ENCODE measurements at regions not wholly inside any gene's neighbourhood (a gene's known extent, or its start where the extent isn't known, plus 50 kb on each side); places are given as distances from the start of the nearest gene placed in this dataset.

DNA sequence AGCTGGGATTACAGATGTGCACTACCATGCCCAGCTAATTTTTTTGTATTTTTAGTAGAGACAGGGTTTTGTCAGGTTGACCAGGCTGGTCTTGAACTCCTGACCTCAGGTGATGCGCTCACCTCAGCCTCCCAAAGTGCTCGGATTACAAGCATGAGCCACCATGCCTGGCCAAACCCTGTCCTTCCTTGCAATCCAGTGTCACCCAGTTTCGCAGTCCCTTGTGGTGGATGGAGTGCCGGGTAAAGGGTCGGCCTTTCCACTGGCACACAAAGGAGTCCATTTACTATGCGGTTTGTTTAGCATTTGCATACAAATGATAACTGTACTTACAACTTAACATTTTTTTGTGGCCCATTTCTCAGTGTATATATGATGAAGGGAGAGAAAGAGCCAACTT is 99.3 kb upstream of the TIAM2 start:
- H3K36me3 ChIP-seq (ENCODE audit: control insufficient read depth in 2 of 2, insufficient read depth in 2 of 2, low read length in 1 of 2): peaks cover 3 to 5% of the 10 kb centered on the region in 2 donors
- H3K27ac ChIP-seq (ENCODE audit: low read depth in 1 of 2, low read length in 1 of 2): no peak overlapping the region
- 90% methylated on average over 6 of the region's 6 CpGs for WGBS
- no peaks in the 10 kb centered on the region for H3K9me3 ChIP-seq (ENCODE audit: control insufficient read depth in 2 of 2, insufficient read depth in 1 of 2, low read length in 1 of 2)
- H3K4me3 ChIP-seq (ENCODE audit: low read length in 2 of 2): no peak overlapping the region
- no peaks in the 10 kb centered on the region for H3K27me3 ChIP-seq (ENCODE audit: control insufficient read depth in 2 of 2, insufficient read depth in 1 of 2, low read length in 1 of 2)
- DNase-seq (ENCODE audit: low read depth in 6 of 9, low spot score in 9 of 9): no peak
- no peaks in the 10 kb centered on the region for H3K4me1 ChIP-seq (ENCODE audit: control insufficient read depth in 2 of 2, insufficient read depth in 2 of 2, low read length in 2 of 2)

DNA sequence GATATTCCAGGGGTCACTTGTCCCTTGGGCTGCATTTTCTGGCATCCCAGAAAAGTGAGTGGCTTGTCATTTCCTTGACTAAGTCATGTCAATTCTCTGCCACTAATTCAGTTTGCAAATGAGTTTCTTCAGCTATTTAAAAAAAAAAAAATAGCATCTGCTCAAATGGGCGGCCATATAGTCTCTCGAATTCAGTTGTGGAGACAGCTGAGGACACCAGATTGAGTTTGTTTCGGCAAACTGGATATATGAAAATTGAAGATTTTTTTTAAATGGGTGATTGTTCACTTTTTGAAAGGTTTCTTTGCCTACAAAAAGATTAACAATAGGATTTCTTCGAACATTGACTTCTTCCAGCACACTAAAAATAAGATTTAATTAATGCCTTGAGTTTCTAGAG is 96.3 kb upstream of the TIAM2 start:
- Histone ChIP-seq H3K36me3 (ENCODE audit: control insufficient read depth in 2 of 2, insufficient read depth in 2 of 2, low read length in 1 of 2) (peaks cover 3 to 5% of the 10 kb centered on the region in 2 donors), H3K4me3 (ENCODE audit: low read length in 2 of 2) (no peak overlapping the region), H3K27me3 (ENCODE audit: control insufficient read depth in 2 of 2, insufficient read depth in 1 of 2, low read length in 1 of 2) (no peaks in the 10 kb centered on the region), H3K27ac (ENCODE audit: low read depth in 1 of 2, low read length in 1 of 2) (no peak overlapping the region), H3K9me3 (ENCODE audit: control insufficient read depth in 2 of 2, insufficient read depth in 1 of 2, low read length in 1 of 2) (no peaks in the 10 kb centered on the region), H3K4me1 (ENCODE audit: control insufficient read depth in 2 of 2, insufficient read depth in 2 of 2, low read length in 2 of 2) (no peaks in the 10 kb centered on the region)
- no peak for DNase-seq (ENCODE audit: low read depth in 6 of 9, low spot score in 9 of 9)
- WGBS: 97% methylated on average over 4 of the region's 4 CpGs

DNA sequence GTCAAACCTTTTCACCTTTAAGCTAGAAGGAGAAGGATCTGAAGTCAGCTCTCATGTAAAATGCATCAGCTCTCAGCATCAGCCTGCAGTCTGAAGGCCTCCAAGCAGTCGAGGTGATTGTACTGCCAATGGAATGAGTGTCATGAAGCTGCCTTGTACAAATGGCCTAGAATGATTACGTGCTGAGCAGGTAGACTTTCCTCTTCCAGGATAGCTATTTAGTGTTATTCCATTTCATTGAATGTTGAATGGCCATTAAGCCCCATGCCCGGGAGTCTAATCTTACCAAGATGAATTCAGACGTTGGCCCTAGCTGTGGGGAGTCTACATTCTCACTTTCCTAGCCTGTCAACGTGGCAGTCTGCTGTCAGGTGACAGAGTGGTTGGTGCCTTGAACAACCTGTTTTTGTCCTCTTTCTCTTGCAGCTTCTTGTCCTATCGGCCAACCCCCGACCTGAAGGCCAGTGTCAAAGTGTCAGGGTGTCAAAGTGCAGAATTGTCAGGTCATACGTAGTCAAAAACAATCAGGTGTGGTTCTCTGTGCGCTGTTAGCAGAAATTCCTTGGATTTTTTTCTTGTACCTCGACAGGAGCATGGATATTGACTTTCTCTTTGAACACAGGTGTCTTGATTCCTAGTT is 95.2 kb upstream of the TIAM2 start:
- 97% methylated on average over 10 of the region's 10 CpGs for WGBS
- DNase-seq (ENCODE audit: low read depth in 6 of 9, low spot score in 9 of 9): no peak
- no peak overlapping the region for H3K27ac ChIP-seq (ENCODE audit: low read depth in 1 of 2, low read length in 1 of 2)
- H3K36me3 ChIP-seq (ENCODE audit: control insufficient read depth in 2 of 2, insufficient read depth in 2 of 2, low read length in 1 of 2): peaks cover 3 to 5% of the 10 kb centered on the region in 2 donors
- H3K4me3 ChIP-seq (ENCODE audit: low read length in 2 of 2): no peak overlapping the region
- no peaks in the 10 kb centered on the region for H3K9me3 ChIP-seq (ENCODE audit: control insufficient read depth in 2 of 2, insufficient read depth in 1 of 2, low read length in 1 of 2)
- no peaks in the 10 kb centered on the region for H3K4me1 ChIP-seq (ENCODE audit: control insufficient read depth in 2 of 2, insufficient read depth in 2 of 2, low read length in 2 of 2)
- no peaks in the 10 kb centered on the region for H3K27me3 ChIP-seq (ENCODE audit: control insufficient read depth in 2 of 2, insufficient read depth in 1 of 2, low read length in 1 of 2)

DNA sequence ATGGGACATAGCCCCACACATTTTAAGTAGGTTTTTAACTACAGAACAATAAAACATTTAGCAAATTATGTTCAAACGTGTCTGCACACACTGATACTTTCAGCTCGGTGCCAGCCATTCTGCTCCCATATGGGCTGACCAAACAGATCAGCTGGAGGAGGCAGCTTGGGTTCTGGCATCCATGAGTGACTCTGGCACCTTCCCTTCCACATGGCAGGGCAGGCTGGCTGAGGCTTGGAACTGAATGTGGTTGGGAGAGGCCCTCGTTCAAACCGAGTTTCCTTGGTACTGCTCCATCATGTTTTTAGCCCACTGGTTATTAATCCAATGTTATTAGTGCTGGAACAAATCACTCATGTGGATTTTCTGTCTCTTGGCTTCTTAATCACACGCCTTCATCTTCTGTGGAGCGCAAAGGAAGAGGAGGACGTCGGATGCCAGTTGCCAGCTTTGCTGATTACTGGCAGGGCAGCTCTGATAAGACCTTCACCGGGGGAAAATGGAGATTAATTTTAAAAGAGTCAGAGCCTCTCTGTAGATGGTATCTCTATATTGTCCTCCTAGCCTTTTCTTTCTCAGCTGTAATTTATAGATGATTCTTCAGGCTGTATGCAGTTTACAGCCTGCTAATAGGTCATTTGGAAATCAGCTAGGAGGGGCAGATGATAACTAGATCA is 93.1 kb upstream of the TIAM2 start:
- no peak overlapping the region for H3K27ac ChIP-seq (ENCODE audit: low read depth in 1 of 2, low read length in 1 of 2)
- H3K36me3 ChIP-seq (ENCODE audit: control insufficient read depth in 2 of 2, insufficient read depth in 2 of 2, low read length in 1 of 2): peaks cover 0 to 2% of the 10 kb centered on the region in 2 donors
- no peaks in the 10 kb centered on the region for H3K9me3 ChIP-seq (ENCODE audit: control insufficient read depth in 2 of 2, insufficient read depth in 1 of 2, low read length in 1 of 2)
- no peak overlapping the region for H3K4me3 ChIP-seq (ENCODE audit: low read length in 2 of 2)
- DNase-seq (ENCODE audit: low read depth in 6 of 9, low spot score in 9 of 9): no peak
- no peaks in the 10 kb centered on the region for H3K27me3 ChIP-seq (ENCODE audit: control insufficient read depth in 2 of 2, insufficient read depth in 1 of 2, low read length in 1 of 2)
- H3K4me1 ChIP-seq (ENCODE audit: control insufficient read depth in 2 of 2, insufficient read depth in 2 of 2, low read length in 2 of 2): no peaks in the 10 kb centered on the region
- 97% methylated on average over 9 of the region's 9 CpGs for WGBS

DNA sequence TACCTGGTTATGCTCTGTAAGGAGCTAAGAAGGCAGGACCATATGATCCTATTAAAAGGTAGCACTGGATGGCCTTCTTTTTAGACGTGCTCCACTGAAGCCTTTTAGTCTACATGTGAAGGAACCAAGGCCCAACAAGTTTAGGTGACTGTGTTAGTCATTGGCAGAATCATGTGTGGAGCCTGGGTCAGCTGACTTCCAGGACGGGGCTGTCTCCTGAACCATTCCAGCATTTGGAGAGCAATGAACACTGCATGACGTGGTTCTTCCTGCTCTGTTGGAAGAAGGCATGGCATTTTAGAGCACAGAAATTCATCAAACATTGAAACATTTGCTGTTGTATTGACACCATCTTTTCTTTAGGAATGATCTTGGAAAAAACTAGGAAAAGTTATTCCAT is 87.8 kb upstream of the TIAM2 start:
- Histone ChIP-seq H3K27me3 (ENCODE audit: control insufficient read depth in 2 of 2, insufficient read depth in 1 of 2, low read length in 1 of 2) (no peaks in the 10 kb centered on the region), H3K9me3 (ENCODE audit: control insufficient read depth in 2 of 2, insufficient read depth in 1 of 2, low read length in 1 of 2) (no peaks in the 10 kb centered on the region), H3K4me1 (ENCODE audit: control insufficient read depth in 2 of 2, insufficient read depth in 2 of 2, low read length in 2 of 2) (no peaks in the 10 kb centered on the region), H3K4me3 (ENCODE audit: low read length in 2 of 2) (no peak overlapping the region), H3K36me3 (ENCODE audit: control insufficient read depth in 2 of 2, insufficient read depth in 2 of 2, low read length in 1 of 2) (peaks cover 0 to 7% of the 10 kb centered on the region in 2 donors), H3K27ac (ENCODE audit: low read depth in 1 of 2, low read length in 1 of 2) (no peak overlapping the region)
- DNase-seq (ENCODE audit: low read depth in 6 of 9, low spot score in 9 of 9): no peak
- WGBS: 64% methylated on average over 3 of the region's 3 CpGs

DNA sequence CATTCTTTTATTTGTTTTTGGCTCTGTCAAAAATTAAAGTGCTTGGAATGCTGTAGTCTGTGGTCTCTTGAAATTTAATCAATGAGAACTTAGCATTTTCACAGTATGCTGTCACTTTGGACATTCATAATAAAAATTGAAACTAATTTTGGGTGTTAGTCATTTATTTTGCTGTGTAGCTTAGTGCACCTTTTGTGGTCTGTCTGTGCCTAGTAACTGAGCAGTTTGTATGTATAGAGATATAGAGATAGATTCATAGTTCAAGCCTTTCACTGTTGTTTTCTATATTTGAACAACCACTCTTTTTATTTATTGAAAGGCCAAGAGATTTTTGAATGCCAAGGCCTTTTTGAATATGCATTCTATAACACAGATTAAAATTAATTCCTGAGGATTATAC is 86.4 kb upstream of the TIAM2 start:
- Histone ChIP-seq H3K9me3 (ENCODE audit: control insufficient read depth in 2 of 2, insufficient read depth in 1 of 2, low read length in 1 of 2) (no peaks in the 10 kb centered on the region), H3K4me1 (ENCODE audit: control insufficient read depth in 2 of 2, insufficient read depth in 2 of 2, low read length in 2 of 2) (no peaks in the 10 kb centered on the region), H3K27me3 (ENCODE audit: control insufficient read depth in 2 of 2, insufficient read depth in 1 of 2, low read length in 1 of 2) (no peaks in the 10 kb centered on the region), H3K27ac (ENCODE audit: low read depth in 1 of 2, low read length in 1 of 2) (no peak overlapping the region), H3K4me3 (ENCODE audit: low read length in 2 of 2) (no peak overlapping the region), H3K36me3 (ENCODE audit: control insufficient read depth in 2 of 2, insufficient read depth in 2 of 2, low read length in 1 of 2) (peaks cover 0 to 7% of the 10 kb centered on the region in 2 donors)
- DNase-seq (ENCODE audit: low read depth in 6 of 9, low spot score in 9 of 9): no peak

DNA sequence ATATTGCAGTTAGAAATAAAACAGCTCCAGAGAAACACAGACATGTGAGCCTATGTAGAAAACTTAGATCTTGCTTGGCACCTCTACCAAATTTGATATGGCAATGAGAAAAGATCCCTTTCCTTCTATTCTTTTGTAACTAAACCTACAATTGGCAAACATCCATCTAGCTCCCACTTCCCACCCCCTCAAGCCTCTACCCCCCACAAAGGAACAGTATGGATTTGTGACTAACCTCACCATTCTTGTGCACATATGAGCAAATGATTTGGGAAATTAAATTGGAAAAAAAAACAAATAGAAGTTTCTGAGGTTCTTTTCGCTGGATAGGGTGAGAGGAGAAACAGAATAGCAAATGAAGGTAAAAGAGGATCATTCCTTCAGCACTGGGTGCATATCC is 85.8 kb upstream of the TIAM2 start:
- no peak overlapping the region for H3K4me3 ChIP-seq (ENCODE audit: low read length in 2 of 2)
- H3K36me3 ChIP-seq (ENCODE audit: control insufficient read depth in 2 of 2, insufficient read depth in 2 of 2, low read length in 1 of 2): peaks cover 0 to 7% of the 10 kb centered on the region in 2 donors
- 96% methylated on average over 1 of the region's 1 CpG for WGBS
- no peaks in the 10 kb centered on the region for H3K9me3 ChIP-seq (ENCODE audit: control insufficient read depth in 2 of 2, insufficient read depth in 1 of 2, low read length in 1 of 2)
- DNase-seq (ENCODE audit: low read depth in 6 of 9, low spot score in 9 of 9): no peak
- no peaks in the 10 kb centered on the region for H3K27me3 ChIP-seq (ENCODE audit: control insufficient read depth in 2 of 2, insufficient read depth in 1 of 2, low read length in 1 of 2)
- no peaks in the 10 kb centered on the region for H3K4me1 ChIP-seq (ENCODE audit: control insufficient read depth in 2 of 2, insufficient read depth in 2 of 2, low read length in 2 of 2)
- H3K27ac ChIP-seq (ENCODE audit: low read depth in 1 of 2, low read length in 1 of 2): no peak overlapping the region

DNA sequence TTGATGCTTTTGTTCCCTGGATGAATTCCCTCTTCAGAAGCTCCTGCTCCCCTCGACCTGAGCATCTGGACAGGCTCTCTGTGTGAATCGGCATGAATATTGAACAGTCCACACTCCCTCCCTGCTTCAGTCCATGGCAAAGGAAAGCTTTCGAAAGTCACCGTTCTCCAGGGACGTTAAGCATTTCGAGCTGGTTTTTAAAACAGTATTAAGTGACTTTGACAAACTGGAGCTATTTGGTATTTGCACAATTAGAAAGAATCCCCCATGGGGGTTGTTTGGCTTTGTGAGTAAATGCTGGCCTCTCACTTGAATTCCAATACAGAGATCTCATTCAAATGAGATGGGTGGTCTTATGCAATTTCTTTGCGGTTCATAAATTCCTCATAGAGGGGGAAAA is 85.3 kb upstream of the TIAM2 start:
- Histone ChIP-seq H3K27me3 (ENCODE audit: control insufficient read depth in 2 of 2, insufficient read depth in 1 of 2, low read length in 1 of 2) (no peaks in the 10 kb centered on the region), H3K27ac (ENCODE audit: low read depth in 1 of 2, low read length in 1 of 2) (no peak overlapping the region), H3K4me1 (ENCODE audit: control insufficient read depth in 2 of 2, insufficient read depth in 2 of 2, low read length in 2 of 2) (no peaks in the 10 kb centered on the region), H3K9me3 (ENCODE audit: control insufficient read depth in 2 of 2, insufficient read depth in 1 of 2, low read length in 1 of 2) (no peaks in the 10 kb centered on the region), H3K4me3 (ENCODE audit: low read length in 2 of 2) (no peak overlapping the region), H3K36me3 (ENCODE audit: control insufficient read depth in 2 of 2, insufficient read depth in 2 of 2, low read length in 1 of 2) (peaks cover 0 to 7% of the 10 kb centered on the region in 2 donors)
- no peak for DNase-seq (ENCODE audit: low read depth in 6 of 9, low spot score in 9 of 9)
- 96% methylated on average over 7 of the region's 7 CpGs for WGBS

DNA sequence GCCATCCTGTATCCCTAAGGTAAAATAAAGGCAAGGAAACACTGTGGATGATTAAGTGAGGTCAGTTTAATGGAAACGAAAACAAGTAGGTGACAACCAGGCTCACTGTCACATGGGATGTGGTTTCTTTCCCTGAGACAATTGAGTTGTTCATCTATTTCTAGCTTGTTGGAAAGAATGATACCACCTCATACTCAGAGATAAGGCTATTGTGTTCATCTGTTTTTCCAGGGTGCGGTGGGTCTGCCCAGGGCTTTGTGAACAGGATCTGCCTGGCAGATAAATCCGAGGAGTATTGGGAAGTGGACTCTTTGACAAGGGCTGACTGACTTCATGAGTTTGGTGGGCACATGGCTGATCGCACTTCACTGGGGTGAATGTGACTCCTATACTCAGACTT is 80.8 kb upstream of the TIAM2 start:
- Histone ChIP-seq H3K4me3 (ENCODE audit: low read length in 2 of 2) (no peak overlapping the region), H3K36me3 (ENCODE audit: control insufficient read depth in 2 of 2, insufficient read depth in 2 of 2, low read length in 1 of 2) (no peaks in the 10 kb centered on the region), H3K27me3 (ENCODE audit: control insufficient read depth in 2 of 2, insufficient read depth in 1 of 2, low read length in 1 of 2) (no peaks in the 10 kb centered on the region), H3K27ac (ENCODE audit: low read depth in 1 of 2, low read length in 1 of 2) (no peak overlapping the region), H3K4me1 (ENCODE audit: control insufficient read depth in 2 of 2, insufficient read depth in 2 of 2, low read length in 2 of 2) (no peaks in the 10 kb centered on the region), H3K9me3 (ENCODE audit: control insufficient read depth in 2 of 2, insufficient read depth in 1 of 2, low read length in 1 of 2) (no peaks in the 10 kb centered on the region)
- no peak for DNase-seq (ENCODE audit: low read depth in 6 of 9, low spot score in 9 of 9)
- WGBS: 97% methylated on average over 4 of the region's 4 CpGs
